Right renal cortex interstitium (tissue), 3 donors: ENCODE measurements at regions not wholly inside any gene's neighbourhood (a gene's known extent, or its start where the extent isn't known, plus 50 kb on each side); places are given as distances from the start of the nearest gene placed in this dataset.

Experiments
- DNase-seq, 3 donors: peaks; one replicate each; pipeline ENCODE4 v3.0.0-alpha.2; 2013; ENCODE audit warnings: low read depth in 3 of 3, low spot score in 2 of 3

DNA sequence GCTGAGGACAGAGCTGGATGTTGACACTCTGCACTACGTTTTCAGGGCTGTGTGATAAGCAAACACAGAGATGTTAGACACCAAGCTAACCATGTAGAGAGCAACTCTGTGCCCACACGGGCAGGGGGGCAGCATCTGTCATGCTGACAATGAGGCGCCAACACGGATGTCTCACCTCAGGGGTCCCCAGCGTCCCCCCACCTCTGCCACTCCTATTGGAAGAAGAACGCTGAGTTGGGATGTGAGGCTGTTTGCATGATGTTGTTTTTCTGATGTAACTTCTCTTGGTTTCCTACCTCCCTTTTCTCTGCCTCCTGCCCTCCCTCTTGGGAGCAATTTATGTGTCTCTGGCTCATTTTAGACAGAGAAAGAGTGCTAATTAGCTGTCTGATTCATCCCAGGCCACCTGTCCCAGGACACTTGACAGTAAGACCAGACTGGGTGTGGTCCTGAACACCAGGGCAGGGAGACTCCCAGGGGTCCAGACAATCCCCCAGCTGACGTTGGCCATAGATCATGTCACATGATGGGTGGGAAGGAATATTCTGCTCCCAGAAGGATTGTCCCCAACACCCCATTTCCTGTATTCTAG lies 89.2 kb upstream of the NCAM1 start:
- DNase-seq = no peak

GRCh38 chr11:112874980-112875379 lies 86.2 kb upstream of the NCAM1 start:
- no peak for DNase-seq

GRCh38 chr11:112877581-112877980 lies 83.6 kb upstream of the NCAM1 start:
- no peak for DNase-seq

- DNase-seq = no peak
These were observed 83.1 kb upstream of the NCAM1 start for GRCh38 chr11:112878033-112878601.

GRCh38 chr11:112880495-112880894 lies 80.7 kb upstream of the NCAM1 start:
- DNase-seq = no peak

GRCh38 chr11:112881461-112881860 lies 79.8 kb upstream of the NCAM1 start:
- DNase-seq = peak; percentile 62 to 74 (median 72)

- no peak for DNase-seq
These were observed 78.5 kb upstream of the NCAM1 start for GRCh38 chr11:112882494-112883381.

DNA sequence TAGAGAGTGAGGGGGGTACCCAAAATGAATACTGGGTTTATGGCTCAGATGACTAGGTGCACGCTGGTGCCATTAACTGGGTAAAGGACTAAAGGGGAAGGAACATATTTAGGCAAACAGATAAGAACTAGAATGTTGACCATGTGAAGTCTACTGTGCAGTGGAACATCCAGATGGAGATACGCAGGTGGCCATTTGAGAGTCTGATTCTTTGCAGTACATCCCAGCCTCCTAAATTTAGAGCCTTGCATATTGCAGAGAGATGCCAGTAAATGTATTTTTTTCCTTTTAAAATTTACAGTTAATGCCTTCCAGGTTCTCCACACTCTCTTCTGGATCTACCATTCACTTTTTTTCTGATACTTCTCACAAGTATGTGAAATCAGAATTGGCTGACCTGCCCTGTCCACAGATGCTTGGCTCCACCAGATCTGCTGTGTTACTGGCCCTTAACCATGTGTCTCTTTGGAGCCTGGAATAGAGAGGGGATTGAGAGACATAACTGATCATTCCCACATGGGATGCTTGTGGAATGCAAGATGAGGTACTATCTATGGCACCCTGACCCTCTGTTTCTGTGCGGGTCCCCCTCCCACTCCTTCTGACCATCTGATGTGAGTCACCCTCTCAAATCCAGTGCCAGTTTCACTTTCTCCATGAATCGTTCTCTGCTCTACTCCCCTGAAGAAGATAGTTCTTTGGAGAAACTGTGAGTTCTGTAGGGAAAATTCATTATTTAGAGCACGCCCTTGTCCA lies 77.0 kb upstream of the NCAM1 start:
- DNase-seq = no peak

- DNase-seq = no peak
These were observed 75.3 kb upstream of the NCAM1 start for GRCh38 chr11:112885744-112886433.

DNA sequence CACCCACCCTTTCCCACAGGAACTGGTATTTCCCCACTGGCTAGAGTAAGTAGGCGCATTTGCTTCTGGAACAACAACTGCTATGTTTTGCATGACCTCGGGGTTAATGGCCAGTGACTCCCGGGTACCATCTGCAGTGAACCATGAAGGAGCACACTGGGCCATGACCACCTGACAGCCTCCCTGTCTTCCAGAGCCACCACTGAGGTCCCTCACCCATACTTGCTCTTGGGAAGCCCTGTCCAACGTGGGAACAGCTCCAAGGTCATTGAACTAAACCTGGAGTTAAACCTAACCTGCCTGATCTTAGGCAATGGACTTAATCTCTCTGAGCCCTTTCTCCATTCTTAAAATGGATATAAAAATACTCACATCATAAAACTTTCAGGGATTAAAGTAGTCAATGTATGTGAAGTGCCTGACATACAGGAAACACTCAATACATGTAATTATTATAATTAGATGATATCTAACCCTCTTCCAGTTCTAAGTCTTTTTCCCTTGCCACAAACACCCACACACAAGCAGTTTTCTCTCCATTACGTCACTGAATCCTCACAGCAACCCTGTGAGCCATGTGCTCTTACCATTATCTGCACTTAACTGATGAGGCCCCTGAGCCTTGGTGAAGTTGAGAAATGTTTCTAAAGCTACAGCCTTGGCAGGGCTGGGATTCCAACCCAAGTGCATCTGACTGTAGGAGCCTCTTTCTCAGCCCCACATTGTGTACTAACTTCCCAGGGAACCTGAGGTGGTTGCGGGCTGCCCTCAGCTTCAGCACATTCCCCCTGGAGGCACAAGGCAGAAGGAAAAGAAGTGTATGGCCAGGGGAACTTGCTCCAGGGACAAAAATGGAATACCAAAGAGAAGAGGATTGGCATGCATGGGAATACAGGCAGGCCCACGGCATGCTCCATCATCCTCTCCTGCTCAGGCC lies 74.5 kb upstream of the NCAM1 start:
- no peak for DNase-seq

GRCh38 chr11:112889446-112889845 lies 71.8 kb upstream of the NCAM1 start:
- no peak for DNase-seq

DNA sequence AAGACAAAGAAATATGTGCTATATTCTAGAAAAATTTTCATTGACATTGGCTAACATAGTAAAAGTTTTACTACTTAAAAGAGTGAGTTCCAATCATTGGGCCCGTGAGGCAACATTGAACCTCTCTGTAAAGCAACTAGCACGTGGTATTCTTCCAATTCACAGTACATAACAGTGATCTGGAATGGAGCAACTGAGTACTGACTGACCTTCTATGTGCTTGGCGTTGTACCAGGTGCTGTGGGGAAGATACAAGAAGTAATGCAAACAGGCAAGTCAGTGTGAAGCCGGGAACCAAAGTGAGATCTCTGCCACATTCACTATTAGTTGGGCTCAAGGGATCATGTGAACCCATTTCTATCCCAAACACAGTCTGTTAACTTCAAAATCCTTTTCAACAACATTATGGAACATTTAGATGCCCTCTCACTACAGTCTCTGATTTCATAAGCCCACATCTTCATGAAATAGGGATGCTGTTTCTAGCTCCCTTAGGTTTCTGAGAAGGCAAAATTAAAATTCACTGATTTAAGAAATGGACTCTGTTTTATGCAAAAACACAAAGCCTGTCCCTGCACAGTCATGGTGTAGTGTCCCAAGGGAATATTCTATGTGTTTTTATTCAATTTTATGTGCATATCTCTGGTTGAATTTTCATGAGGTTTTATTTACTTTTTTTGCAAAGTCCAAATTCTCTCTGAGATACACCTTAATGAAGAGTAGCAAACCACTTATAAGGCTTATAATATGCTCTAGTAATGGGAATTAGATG lies 61.8 kb upstream of the NCAM1 start:
- DNase-seq = no peak

- DNase-seq = no peak
These were observed 59.3 kb upstream of the NCAM1 start for GRCh38 chr11:112901924-112902323.

- DNase-seq = no peak
These were observed 58.7 kb upstream of the NCAM1 start for GRCh38 chr11:112902361-112903011.

DNA sequence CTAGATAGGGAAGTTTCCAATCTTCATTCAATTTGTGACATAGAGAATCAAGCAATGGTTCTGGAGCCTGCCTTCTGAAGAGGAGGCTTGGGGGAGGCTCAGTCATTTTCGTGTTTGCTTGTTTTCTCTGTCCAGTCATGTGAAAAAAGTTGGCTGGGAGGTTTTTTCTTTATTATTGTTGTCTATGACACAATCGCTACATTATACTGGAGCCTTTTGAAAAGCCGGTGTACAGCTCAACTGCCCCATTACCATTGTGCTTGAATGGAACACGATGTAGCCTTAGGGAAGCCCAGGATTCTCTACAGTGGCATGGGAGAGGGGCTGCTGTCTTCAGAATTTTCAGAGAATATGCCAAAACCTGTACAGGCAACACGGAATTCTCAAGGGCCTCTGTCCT lies 57.9 kb upstream of the NCAM1 start:
- DNase-seq = no peak

DNA sequence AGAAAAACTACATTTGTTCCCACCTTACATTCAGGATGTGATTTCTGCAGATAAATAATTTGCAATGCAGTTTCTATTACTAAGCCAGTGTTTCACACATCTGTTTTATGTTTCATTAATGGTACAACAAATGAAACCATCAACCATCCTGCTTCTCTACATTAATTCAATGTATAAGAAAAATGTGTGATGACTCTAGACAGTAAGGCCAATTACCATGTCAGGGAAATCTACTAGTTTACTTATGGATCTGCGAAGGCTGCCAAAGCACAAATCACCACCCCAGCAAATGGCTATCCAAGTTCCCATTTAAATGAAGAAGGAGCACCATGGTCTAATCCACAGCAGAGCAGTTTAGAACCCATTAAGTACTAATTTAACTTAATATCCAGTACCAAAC lies 50.1 kb upstream of the NCAM1 start:
- no peak for DNase-seq
